ENCODE measurements at regions not wholly inside any gene's neighbourhood (a gene's known extent, or its start where the extent isn't known, plus 50 kb on each side); places are given as distances from the start of the nearest gene placed in this dataset.

DNA sequence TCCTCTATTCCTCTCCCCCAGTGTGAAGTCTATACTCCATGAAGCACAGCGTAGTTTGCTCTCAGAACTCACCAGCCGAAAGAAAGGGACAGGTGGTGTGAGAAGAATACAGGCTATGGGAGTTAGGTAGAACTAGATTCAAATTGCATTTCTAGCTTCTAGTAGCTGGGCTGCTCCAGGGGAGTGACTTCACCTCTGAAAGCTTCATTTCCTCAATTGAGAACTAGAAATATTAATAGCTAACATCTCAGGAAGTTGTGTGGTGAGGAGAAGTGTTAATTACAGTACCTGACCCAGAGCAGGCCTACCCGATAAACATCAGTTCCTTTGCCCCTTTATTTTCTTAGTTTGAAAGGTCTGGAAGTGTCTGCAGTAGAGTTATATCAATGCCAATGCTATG, 484.7 kb upstream of the TENM4 start:
- Mint-ChIP-seq H3K27me3 (ENCODE audit: low read depth, poor library complexity) (no peaks in the 10 kb centered on the region), H3K36me3 (ENCODE audit: low read depth) (no peaks in the 10 kb centered on the region), H3K4me3 (no peak overlapping the region), H3K9me3 (no peaks in the 10 kb centered on the region), H3K27ac (no peak overlapping the region), H3K4me1 (no peaks in the 10 kb centered on the region)
- DNase-seq = no peak
- no peak for TF ChIP-seq CTCF (IDR thresholded peaks at IDR 0.05)

- TF ChIP-seq CTCF (IDR thresholded peaks at IDR 0.05) = no peak
- DNase-seq = no peak
- H3K27me3 Mint-ChIP-seq (ENCODE audit: low read depth, poor library complexity) = no peaks in the 10 kb centered on the region
Measured at GRCh38 chr11:79922641-79923040, 481.8 kb upstream of the TENM4 start.

DNA sequence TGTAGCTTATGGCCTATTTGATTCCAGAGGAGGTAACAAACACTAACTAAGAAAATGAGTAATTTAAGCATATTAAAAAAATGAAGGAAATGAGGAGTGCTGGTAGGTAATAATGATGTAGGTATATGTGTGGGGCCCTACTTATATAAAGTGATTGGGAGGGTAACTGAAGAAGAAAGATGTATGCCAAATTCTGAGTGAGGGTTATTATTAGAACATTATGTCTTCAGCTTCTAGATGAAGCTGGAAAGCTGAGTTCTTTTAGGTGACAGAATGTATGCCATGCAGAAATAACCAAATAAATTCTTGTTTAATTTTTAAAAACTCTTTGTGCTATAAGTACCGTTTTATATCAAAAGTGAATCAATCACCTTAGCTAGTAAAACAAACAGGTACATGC, 479.6 kb upstream of the TENM4 start:
- no peak for DNase-seq
- Mint-ChIP-seq H3K36me3 (ENCODE audit: low read depth) (no peaks in the 10 kb centered on the region), H3K27ac (no peak overlapping the region), H3K4me3 (no peak overlapping the region), H3K9me3 (no peaks in the 10 kb centered on the region), H3K27me3 (ENCODE audit: low read depth, poor library complexity) (no peaks in the 10 kb centered on the region), H3K4me1 (no peaks in the 10 kb centered on the region)
- TF ChIP-seq CTCF (IDR thresholded peaks at IDR 0.05) = no peak

More at GRCh38 chr11:79922641-79923040, 481.8 kb upstream of the TENM4 start:
- H3K4me3 Mint-ChIP-seq = no peak overlapping the region
- no peaks in the 10 kb centered on the region for H3K36me3 Mint-ChIP-seq (ENCODE audit: low read depth)
- H3K9me3 Mint-ChIP-seq = no peaks in the 10 kb centered on the region
- no peak overlapping the region for H3K27ac Mint-ChIP-seq
- no peaks in the 10 kb centered on the region for H3K4me1 Mint-ChIP-seq

DNA sequence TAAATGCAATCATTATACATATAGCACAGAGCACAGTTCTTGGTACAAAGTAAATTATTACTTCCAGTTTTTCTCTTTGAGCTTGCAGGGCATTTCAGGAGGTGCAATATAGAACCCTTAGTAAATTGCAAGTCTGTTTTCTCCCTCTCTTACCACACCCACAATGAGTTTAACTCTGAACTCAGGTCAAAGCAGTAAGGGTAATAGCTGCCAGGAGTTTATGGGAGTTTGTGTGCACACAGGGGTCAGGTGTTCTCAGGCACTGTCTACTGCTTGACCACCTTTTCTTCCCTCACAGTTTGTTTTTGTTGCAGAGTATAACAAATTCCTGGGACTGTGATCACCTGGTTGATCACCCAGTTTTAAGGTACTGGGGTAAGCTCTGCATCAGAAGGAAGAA, 478.5 kb upstream of the TENM4 start:
- Mint-ChIP-seq H3K27me3 (ENCODE audit: low read depth, poor library complexity) (no peaks in the 10 kb centered on the region), H3K4me1 (no peaks in the 10 kb centered on the region), H3K9me3 (no peaks in the 10 kb centered on the region), H3K27ac (no peak overlapping the region), H3K4me3 (no peak overlapping the region), H3K36me3 (ENCODE audit: low read depth) (no peaks in the 10 kb centered on the region)
- no peak for TF ChIP-seq CTCF (IDR thresholded peaks at IDR 0.05)
- DNase-seq = no peak

GRCh38 chr11:79918846-79919245, 478.0 kb upstream of the TENM4 start:
- Mint-ChIP-seq H3K27ac (no peak overlapping the region), H3K4me3 (no peak overlapping the region), H3K4me1 (no peaks in the 10 kb centered on the region), H3K27me3 (ENCODE audit: low read depth, poor library complexity) (no peaks in the 10 kb centered on the region), H3K36me3 (ENCODE audit: low read depth) (no peaks in the 10 kb centered on the region), H3K9me3 (no peaks in the 10 kb centered on the region)
- TF ChIP-seq CTCF (IDR thresholded peaks at IDR 0.05) = no peak
- DNase-seq = no peak

DNA sequence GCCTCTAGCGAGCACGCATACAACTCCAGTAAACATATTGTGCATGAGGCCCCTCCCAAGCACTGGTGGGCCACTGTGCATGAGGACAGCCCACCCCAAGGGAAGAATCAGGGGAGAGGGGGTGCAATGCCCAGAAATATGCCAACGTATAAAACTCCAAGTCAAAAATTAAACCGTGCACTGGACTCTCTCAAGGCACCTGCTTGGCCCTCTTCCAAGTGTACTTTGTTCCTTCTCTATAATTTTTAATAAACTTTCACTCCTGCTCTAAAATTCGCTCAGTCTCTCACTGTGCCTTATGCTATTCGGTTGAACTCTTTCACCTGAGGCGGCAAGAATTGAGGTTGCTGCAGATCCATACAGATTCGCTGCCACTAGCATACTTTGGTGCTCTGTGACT, 465.3 kb upstream of the TENM4 start:
- H3K4me1 Mint-ChIP-seq = no peaks in the 10 kb centered on the region

More for the DNA sequence above, 465.3 kb upstream of the TENM4 start:
- no peak overlapping the region for H3K4me3 Mint-ChIP-seq
- no peak overlapping the region for H3K27ac Mint-ChIP-seq
- H3K27me3 Mint-ChIP-seq (ENCODE audit: low read depth, poor library complexity) = peaks cover 12% of the 10 kb centered on the region
- H3K9me3 Mint-ChIP-seq = no peaks in the 10 kb centered on the region
- no peaks in the 10 kb centered on the region for H3K36me3 Mint-ChIP-seq (ENCODE audit: low read depth)
- no peak for TF ChIP-seq CTCF (IDR thresholded peaks at IDR 0.05)
- DNase-seq = no peak

Measured in nephron progenitor cell (in vitro differentiated cells).